ENCODE measurements at regions not wholly inside any gene's neighbourhood (a gene's known extent, or its start where the extent isn't known, plus 50 kb on each side); places are given as distances from the start of the nearest gene placed in this dataset.

- POLR2A ChIA-PET = no interaction called here
- DNase-seq (ENCODE audit: extremely low spot score) = no peak
- CTCF ChIA-PET = no interaction called here
- no peak for TF ChIP-seq CTCF (IDR thresholded peaks at IDR 0.05; ENCODE audit: control extremely low read depth, extremely low read depth, low read depth, missing control alignments)
These were observed 819.6 kb downstream of the TSN start for GRCh38 chr2:122575076-122575475.

- CTCF ChIA-PET = no interaction called here
- no peak for DNase-seq (ENCODE audit: extremely low spot score)
- TF ChIP-seq CTCF (IDR thresholded peaks at IDR 0.05; ENCODE audit: control extremely low read depth, extremely low read depth, low read depth, missing control alignments) = no peak
- POLR2A ChIA-PET = no interaction called here
These were observed 827.9 kb downstream of the TSN start for GRCh38 chr2:122583159-122583917.

GRCh38 chr2:122590524-122590923 lies 835.1 kb downstream of the TSN start:
- no peak for TF ChIP-seq CTCF (IDR thresholded peaks at IDR 0.05; ENCODE audit: control extremely low read depth, extremely low read depth, low read depth, missing control alignments)
- ChIA-PET POLR2A (no interaction called here), CTCF (no interaction called here)
- no peak for DNase-seq (ENCODE audit: extremely low spot score)

- ChIA-PET CTCF (interaction anchor here (1.0 kb wide), 1 partner anchor 16 kb away, joined by 3 read pairs; no protein-coding TSS in a partner anchor), POLR2A (no interaction called here)
- no peak for TF ChIP-seq CTCF (IDR thresholded peaks at IDR 0.05; ENCODE audit: control extremely low read depth, extremely low read depth, low read depth, missing control alignments)
- no peak for DNase-seq (ENCODE audit: extremely low spot score)
These were observed 839.6 kb downstream of the TSN start for GRCh38 chr2:122595065-122595464.

GRCh38 chr2:122596598-122596997 lies 841.1 kb downstream of the TSN start:
- ChIA-PET CTCF (interaction anchor here (1.3 to 1.7 kb wide), 3 partner anchors 13 to 85 kb away, joined by 3 to 4 read pairs (median 4); no protein-coding TSS in a partner anchor), POLR2A (no interaction called here)
- no peak for DNase-seq (ENCODE audit: extremely low spot score)
- no peak for TF ChIP-seq CTCF (IDR thresholded peaks at IDR 0.05; ENCODE audit: control extremely low read depth, extremely low read depth, low read depth, missing control alignments)

GRCh38 chr2:122598784-122599183 lies 843.3 kb downstream of the TSN start:
- CTCF ChIA-PET = no interaction called here
- no peak for TF ChIP-seq CTCF (IDR thresholded peaks at IDR 0.05; ENCODE audit: control extremely low read depth, extremely low read depth, low read depth, missing control alignments)
- POLR2A ChIA-PET = no interaction called here
- DNase-seq (ENCODE audit: extremely low spot score) = no peak

Measured in GM10248 (cell line).